GM12878 (cell line): ENCODE measurements at regions not wholly inside any gene's neighbourhood (a gene's known extent, or its start where the extent isn't known, plus 50 kb on each side); places are given as distances from the start of the nearest gene placed in this dataset.

ENCODE experiments used
- ATAC-seq: fragments of 200-7000 bp; cut with Tn5 transposase; 3 replicates; pipeline ENCODE4 v1.9.1; 2020; ENCODE audit warnings: mild to moderate bottlenecking, moderate library complexity
- BruUV-seq: library from RNA; stranded (reverse); fragments of 400-500 nt; replicated peaks from 2 replicates; lab custom pipeline; 2021; lab: Mats Ljungman, UMichigan
- CTCF ChIA-PET: fragments of 300-600 bp; sonication (Branson Sonifier 250); formaldehyde crosslinking; extraction: SDS; loops from one replicate; lab custom pipeline; 2021; ENCODE audit warnings: inconsistent platforms; lab: Yijun Ruan, JAX
- POLR2A ChIA-PET: fragments of 350-600 bp; formaldehyde crosslinking; extraction: SDS; loops from one replicate; lab custom pipeline; 2021; ENCODE audit warnings: inconsistent platforms; lab: Charles Lee
- RAD21 ChIA-PET: fragments of 300-600 bp; sonication (Branson Sonifier 250); formaldehyde crosslinking; loops from one replicate; lab custom pipeline; 2023; ENCODE audit warnings: antibody characterized with exemption; ENCODE audit not compliant: unreplicated experiment; lab: Charles Lee
- SMC1A ChIA-PET: fragments of 300-600 bp; sonication (Branson Sonifier 250); formaldehyde crosslinking; loops from one replicate; lab custom pipeline; 2023; ENCODE audit not compliant: unreplicated experiment, uncharacterized antibody; lab: Charles Lee
- DNase-seq: peaks from one replicate; pipeline ENCODE4 v3.0.0-alpha.2; 2011; ENCODE audit warnings: low read depth, low spot score
- FAIRE-seq: peaks from 3 replicates; lab custom pipeline; 2011; peaks lifted over from hg19 to GRCh38; lab: Jason Lieb, UNC
- H2AFZ ChIP-seq: 2 replicates; pipeline ENCODE4 v1.6.0; 2011; ENCODE audit warnings: low read depth, low read length, control low read depth; ENCODE audit not compliant: control insufficient read depth
- H3K27ac ChIP-seq: 2 replicates; pipeline ENCODE4 v1.5.1; 2011; ENCODE audit warnings: control low read depth; ENCODE audit not compliant: control insufficient read depth, insufficient read depth
- H3K27me3 ChIP-seq, 2 experiments: replicated peaks in 1 of 2; 2 replicates each; pipeline versions ENCODE4 v1.6.0 to v1.6.1; 2011; ENCODE audit warnings: low read length in 1 of 2; ENCODE audit not compliant: control insufficient read depth in 2 of 2, insufficient read depth in 2 of 2
- H3K36me3 ChIP-seq, 2 experiments: 2 replicates each; pipeline ENCODE4 v1.5.1; 2011; ENCODE audit warnings: low read length in 1 of 2; ENCODE audit not compliant: control insufficient read depth in 2 of 2, insufficient read depth in 2 of 2
- H3K4me1 ChIP-seq: 2 replicates; pipeline ENCODE4 v1.6.1; 2011; ENCODE audit warnings: mild to moderate bottlenecking, low read length, moderate library complexity, mixed read lengths; ENCODE audit not compliant: control insufficient read depth, insufficient read depth
- H3K4me2 ChIP-seq: 2 replicates; pipeline ENCODE4 v1.6.0; 2011; ENCODE audit warnings: control low read depth; ENCODE audit not compliant: control insufficient read depth, insufficient read depth
- H3K4me3 ChIP-seq: fragments of 200-600 bp; sonication (generic); 2 replicates; pipeline ENCODE4 v1.5.1; 2016
- H3K79me2 ChIP-seq: 2 replicates; pipeline ENCODE4 v1.6.0; 2011; ENCODE audit warnings: low read length; ENCODE audit not compliant: control insufficient read depth, insufficient read depth
- H3K9ac ChIP-seq: 2 replicates; pipeline ENCODE4 v1.8.0; 2011; ENCODE audit warnings: low read length, control low read depth, mixed read lengths; ENCODE audit not compliant: control insufficient read depth, insufficient read depth
- H3K9me3 ChIP-seq: replicated peaks from 3 replicates; pipeline ENCODE4 v1.5.1; 2011; ENCODE audit warnings: mild to moderate bottlenecking, low read length; ENCODE audit not compliant: control insufficient read depth, insufficient read depth
- H4K20me1 ChIP-seq: 2 replicates; pipeline ENCODE4 v1.6.0; 2011; ENCODE audit not compliant: control insufficient read depth, insufficient read depth
- ASH2L ChIP-seq: fragments of 300-600, 200-600 bp; sonication (generic); IDR thresholded peaks from 2 replicates; pipeline ENCODE4 v1.6.1; 2017; ENCODE audit warnings: low read depth, mild to moderate bottlenecking, borderline replicate concordance
- CHD2 ChIP-seq: IDR thresholded peaks from 2 replicates; pipeline ENCODE4 v1.6.1; 2011; ENCODE audit warnings: low read depth, low read length, improper control_type of control experiment, borderline replicate concordance
- FOS ChIP-seq: IDR thresholded peaks from 3 replicates; pipeline ENCODE4 v1.6.1; 2011; ENCODE audit warnings: borderline replicate concordance; ENCODE audit not compliant: insufficient read length; ENCODE audit errors: extremely low read depth
- GATAD2B ChIP-seq: fragments of 450-650 bp; conservative IDR thresholded peaks from 2 replicates; pipeline ENCODE4 v1.6.1; 2017; ENCODE audit warnings: low read depth, mild to moderate bottlenecking, moderate library complexity
- HDAC6 ChIP-seq: fragments of 200-600 bp; sonication (generic); IDR thresholded peaks from one replicate; pipeline ENCODE4 v1.8.0; 2017; ENCODE audit warnings: antibody characterized with exemption; ENCODE audit not compliant: unreplicated experiment
- MAX ChIP-seq: IDR thresholded peaks from 2 replicates; pipeline ENCODE4 v1.6.1; 2012; ENCODE audit warnings: low read depth, low read length, improper control_type of control experiment
- POU2F2 ChIP-seq: IDR thresholded peaks from 3 replicates; pipeline ENCODE4 v1.6.1; 2011; ENCODE audit warnings: low read depth, mild to moderate bottlenecking, low read length, borderline replicate concordance
- SRF ChIP-seq, 2 experiments: IDR thresholded peaks; 2 replicates each; pipeline ENCODE4 v1.6.1; 2011; ENCODE audit warnings: low read depth in 2 of 2, low read length in 2 of 2, mild to moderate bottlenecking in 1 of 2, moderate library complexity in 1 of 2
- STAT3 ChIP-seq: IDR thresholded peaks from 2 replicates; pipeline ENCODE4 v1.6.1; 2011; ENCODE audit warnings: low read depth, low read length, improper control_type of control experiment
- SUPT20H ChIP-seq: IDR thresholded peaks from 2 replicates; pipeline ENCODE4 v1.6.1; 2011; ENCODE audit warnings: low read depth, mild to moderate bottlenecking, low read length, moderate library complexity, borderline replicate concordance; ENCODE audit not compliant: control insufficient read depth
- SUZ12 ChIP-seq: fragments of 200-600 bp; sonication (generic); IDR thresholded peaks from one replicate; pipeline ENCODE4 v1.6.1; 2018; ENCODE audit warnings: antibody characterized with exemption, mild to moderate bottlenecking; ENCODE audit not compliant: unreplicated experiment
- TCF3 ChIP-seq: IDR thresholded peaks from 2 replicates; pipeline ENCODE4 v1.6.1; 2012; ENCODE audit warnings: low read depth, mild to moderate bottlenecking, low read length, borderline replicate concordance; ENCODE audit not compliant: insufficient read depth
- WRNIP1 ChIP-seq: IDR thresholded peaks from 2 replicates; pipeline ENCODE4 v1.6.1; 2011; ENCODE audit warnings: low read depth, low read length, improper control_type of control experiment, borderline replicate concordance
- ZNF207 ChIP-seq: fragments of 450-650 bp; IDR thresholded peaks from 2 replicates; pipeline ENCODE4 v1.6.1; 2014; ENCODE audit warnings: antibody characterized with exemption, mild to moderate bottlenecking, borderline replicate concordance
- ZNF24 ChIP-seq: fragments of 450-650 bp; IDR thresholded peaks from 2 replicates; pipeline ENCODE4 v1.6.1; 2017; ENCODE audit warnings: antibody characterized with exemption, mild to moderate bottlenecking
- WGBS: methylation state at CpG from one replicate; pipeline ENCODE4 v1.1.6; 2016; ENCODE audit warnings: low lambda C conversion rate; ENCODE audit not compliant: insufficient replicate concordance, insufficient coverage; ENCODE audit errors: missing lambda C conversion rate; 5-methylcytosine and 5-hydroxymethylcytosine counted together
- in situ Hi-C: fragments of 300-500 bp; cut with MboI; formaldehyde crosslinking; loops from 9 replicates; pipeline ENCODE4 v1.14.3; 2018; ENCODE audit warnings: mixed read lengths
- intact Hi-C: fragments of 100-400 bp; cut with micrococcal nuclease; formaldehyde crosslinking; loops from one replicate; pipeline ENCODE4 v1.14.2; 2022; ENCODE audit not compliant: unreplicated experiment
- TF ChIP-seq, protein P1 (sequence below): fragments of 450-650 bp; IDR thresholded peaks from 2 replicates; pipeline ENCODE4 v1.6.1; 2017; ENCODE audit warnings: low read depth, mild to moderate bottlenecking, moderate library complexity
- TF ChIP-seq, protein P2 (sequence below): fragments of 150-350 bp; IDR thresholded peaks from 2 replicates; pipeline ENCODE4 v1.6.1; 2016; ENCODE audit warnings: low read depth, low read length

GRCh38 chr1:60988891-60989290 is 93.5 kb upstream of the NFIA start (continued):
- TF ChIP-seq, protein P1, sequence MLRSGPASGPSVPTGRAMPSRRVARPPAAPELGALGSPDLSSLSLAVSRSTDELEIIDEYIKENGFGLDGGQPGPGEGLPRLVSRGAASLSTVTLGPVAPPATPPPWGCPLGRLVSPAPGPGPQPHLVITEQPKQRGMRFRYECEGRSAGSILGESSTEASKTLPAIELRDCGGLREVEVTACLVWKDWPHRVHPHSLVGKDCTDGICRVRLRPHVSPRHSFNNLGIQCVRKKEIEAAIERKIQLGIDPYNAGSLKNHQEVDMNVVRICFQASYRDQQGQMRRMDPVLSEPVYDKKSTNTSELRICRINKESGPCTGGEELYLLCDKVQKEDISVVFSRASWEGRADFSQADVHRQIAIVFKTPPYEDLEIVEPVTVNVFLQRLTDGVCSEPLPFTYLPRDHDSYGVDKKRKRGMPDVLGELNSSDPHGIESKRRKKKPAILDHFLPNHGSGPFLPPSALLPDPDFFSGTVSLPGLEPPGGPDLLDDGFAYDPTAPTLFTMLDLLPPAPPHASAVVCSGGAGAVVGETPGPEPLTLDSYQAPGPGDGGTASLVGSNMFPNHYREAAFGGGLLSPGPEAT = no peak
- TF ChIP-seq ZNF207 = no peak
- no peak for TF ChIP-seq SUZ12
- TF ChIP-seq TCF3 = no peak
- no peak for TF ChIP-seq SRF (IDR thresholded peaks at IDR 0.05; ENCODE audit: low read depth in 2 of 2, low read length in 2 of 2)
- TF ChIP-seq, all 136 proteins: peak for 0

- intact Hi-C loops = no loop called here
- TF ChIP-seq GATAD2B (no peak), FOS (no peak), MAX (no peak), WRNIP1 (no peak), TCF3 (no peak), SUPT20H (no peak), POU2F2 (no peak), ZNF24 (no peak), STAT3 (no peak), SUZ12 (no peak), ASH2L (no peak), HDAC6 (no peak), CHD2 (no peak)
- TF ChIP-seq, protein P2, sequence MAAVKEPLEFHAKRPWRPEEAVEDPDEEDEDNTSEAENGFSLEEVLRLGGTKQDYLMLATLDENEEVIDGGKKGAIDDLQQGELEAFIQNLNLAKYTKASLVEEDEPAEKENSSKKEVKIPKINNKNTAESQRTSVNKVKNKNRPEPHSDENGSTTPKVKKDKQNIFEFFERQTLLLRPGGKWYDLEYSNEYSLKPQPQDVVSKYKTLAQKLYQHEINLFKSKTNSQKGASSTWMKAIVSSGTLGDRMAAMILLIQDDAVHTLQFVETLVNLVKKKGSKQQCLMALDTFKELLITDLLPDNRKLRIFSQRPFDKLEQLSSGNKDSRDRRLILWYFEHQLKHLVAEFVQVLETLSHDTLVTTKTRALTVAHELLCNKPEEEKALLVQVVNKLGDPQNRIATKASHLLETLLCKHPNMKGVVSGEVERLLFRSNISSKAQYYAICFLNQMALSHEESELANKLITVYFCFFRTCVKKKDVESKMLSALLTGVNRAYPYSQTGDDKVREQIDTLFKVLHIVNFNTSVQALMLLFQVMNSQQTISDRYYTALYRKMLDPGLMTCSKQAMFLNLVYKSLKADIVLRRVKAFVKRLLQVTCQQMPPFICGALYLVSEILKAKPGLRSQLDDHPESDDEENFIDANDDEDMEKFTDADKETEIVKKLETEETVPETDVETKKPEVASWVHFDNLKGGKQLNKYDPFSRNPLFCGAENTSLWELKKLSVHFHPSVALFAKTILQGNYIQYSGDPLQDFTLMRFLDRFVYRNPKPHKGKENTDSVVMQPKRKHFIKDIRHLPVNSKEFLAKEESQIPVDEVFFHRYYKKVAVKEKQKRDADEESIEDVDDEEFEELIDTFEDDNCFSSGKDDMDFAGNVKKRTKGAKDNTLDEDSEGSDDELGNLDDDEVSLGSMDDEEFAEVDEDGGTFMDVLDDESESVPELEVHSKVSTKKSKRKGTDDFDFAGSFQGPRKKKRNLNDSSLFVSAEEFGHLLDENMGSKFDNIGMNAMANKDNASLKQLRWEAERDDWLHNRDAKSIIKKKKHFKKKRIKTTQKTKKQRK = no peak
Observed at GRCh38 chr1:60987904-60988303, 94.5 kb upstream of the NFIA start.

More at GRCh38 chr1:60987904-60988303, 94.5 kb upstream of the NFIA start:
- no peaks in the 10 kb centered on the region for H3K79me2 ChIP-seq
- H3K4me3 ChIP-seq = no peak overlapping the region
- no peaks in the 10 kb centered on the region for H3K4me1 ChIP-seq
- ATAC-seq (no peak), FAIRE-seq (no peak), DNase-seq (no peak)
- in situ Hi-C loops = no loop called here
- WGBS = 31% methylated on average over 3 of the region's 3 CpGs
- POLR2A ChIA-PET = no interaction called here
- H2AFZ ChIP-seq = no peak overlapping the region
- no peak overlapping the region for H3K9ac ChIP-seq
- no peaks in the 10 kb centered on the region for H3K27me3 ChIP-seq
- SMC1A ChIA-PET = no interaction called here
- no peaks in the 10 kb centered on the region for H3K36me3 ChIP-seq
- no peak overlapping the region for H3K27ac ChIP-seq
- no peaks in the 10 kb centered on the region for H4K20me1 ChIP-seq
- CTCF ChIA-PET = interaction anchor here (1.1 kb wide), 1 partner anchor 9 kb away, joined by 3 read pairs; no protein-coding TSS in a partner anchor
- no TSS peak for BruUV-seq
- RAD21 ChIA-PET = interaction anchor here (1.4 kb wide), 1 partner anchor 12 kb away, joined by 3 read pairs; no protein-coding TSS in a partner anchor
- no peaks in the 10 kb centered on the region for H3K9me3 ChIP-seq
- H3K4me2 ChIP-seq = no peak overlapping the region
